NCI-H2227 (cell line): ENCODE measurements at regions not wholly inside any gene's neighbourhood (a gene's known extent, or its start where the extent isn't known, plus 50 kb on each side); places are given as distances from the start of the nearest gene placed in this dataset.
"Not testable (repeated sequence)": the region's sequence is repeated elsewhere in the genome, so short reads cannot be mapped to it uniquely, and the experiment has no call there.

Source experiments
- DNase-seq: peaks from one replicate; lab custom pipeline; 2025; ENCODE audit not compliant: unreplicated experiment; lab: John Stamatoyannopoulos, UW

GRCh38 chr5:13246053-13246452, 698.4 kb downstream of the DNAH5 start:
- no peak for DNase-seq

GRCh38 chr5:13244151-13244550, 700.3 kb downstream of the DNAH5 start:
- DNase-seq, result no peak

GRCh38 chr5:13227513-13227912, 717.0 kb downstream of the DNAH5 start:
- DNase-seq, result no peak

- DNase-seq, result no peak
Observed at GRCh38 chr5:13218518-13218917, 726.0 kb downstream of the DNAH5 start.

GRCh38 chr5:13217636-13218035, 726.9 kb downstream of the DNAH5 start:
- no peak for DNase-seq

- DNase-seq, result no peak
Observed at GRCh38 chr5:13215806-13216205, 728.7 kb downstream of the DNAH5 start.

- no peak for DNase-seq
Observed at GRCh38 chr5:13215370-13215769, 729.1 kb downstream of the DNAH5 start.

GRCh38 chr5:13214182-13214581, 730.3 kb downstream of the DNAH5 start:
- no peak for DNase-seq

GRCh38 chr5:13212886-13213285, 731.6 kb downstream of the DNAH5 start:
- no peak for DNase-seq

GRCh38 chr5:13211064-13211463, 733.4 kb downstream of the DNAH5 start:
- DNase-seq, result no peak

GRCh38 chr5:13207112-13207511, 737.4 kb downstream of the DNAH5 start:
- DNase-seq, result no peak

GRCh38 chr5:13201022-13201421, 743.5 kb downstream of the DNAH5 start:
- no peak for DNase-seq

GRCh38 chr5:13198226-13198625, 746.3 kb downstream of the DNAH5 start:
- not testable (repeated sequence) for DNase-seq

- no peak for DNase-seq
Observed at GRCh38 chr5:13189532-13189931, 755.0 kb downstream of the DNAH5 start.

- DNase-seq, result no peak
Observed at GRCh38 chr5:13188371-13188770, 756.1 kb downstream of the DNAH5 start.

- DNase-seq, result no peak
Observed at GRCh38 chr5:13187186-13187585, 757.3 kb downstream of the DNAH5 start.

GRCh38 chr5:13186177-13186576, 758.3 kb downstream of the DNAH5 start:
- DNase-seq, result no peak

- DNase-seq, result no peak
Observed at GRCh38 chr5:13179407-13180087, 764.9 kb downstream of the DNAH5 start.

GRCh38 chr5:13143630-13144029, 800.9 kb downstream of the DNAH5 start:
- DNase-seq, result no peak

GRCh38 chr5:13143214-13143613, 801.3 kb downstream of the DNAH5 start:
- DNase-seq, result no peak

GRCh38 chr5:13133951-13134350, 810.5 kb downstream of the DNAH5 start:
- DNase-seq, result no peak

GRCh38 chr5:13115476-13115875, 829.0 kb downstream of the DNAH5 start:
- no peak for DNase-seq

- DNase-seq, result no peak
Observed at GRCh38 chr5:13108265-13108664, 836.2 kb downstream of the DNAH5 start.
